Lower leg skin (tissue), 4 donors: ENCODE measurements at regions not wholly inside any gene's neighbourhood (a gene's known extent, or its start where the extent isn't known, plus 50 kb on each side); places are given as distances from the start of the nearest gene placed in this dataset.

ENCODE experiments used
- DNase-seq, 2 donors: peaks; one replicate each; pipeline ENCODE4 v3.0.0-alpha.2; 2019; ENCODE audit warnings: low spot score in 2 of 2
- H3K4me3 ChIP-seq: fragments of 200-600 bp; sonication (generic); 2 replicates; pipeline ENCODE4 v1.5.1; 2017; ENCODE audit warnings: mild to moderate bottlenecking, low read depth; ENCODE audit not compliant: poor library complexity, severe bottlenecking
- CTCF ChIP-seq, 3 donors: fragments of 450-650 bp; IDR thresholded peaks; one replicate each; pipeline ENCODE4 v1.5.1; 2016; ENCODE audit warnings: antibody characterized with exemption in 3 of 3, mild to moderate bottlenecking in 3 of 3, moderate library complexity in 2 of 3
- POLR2A ChIP-seq, 2 donors: fragments of 450-650 bp; IDR thresholded peaks; one replicate each; pipeline ENCODE4 v1.6.1; 2016 to 2017; ENCODE audit warnings: antibody characterized with exemption in 2 of 2, mild to moderate bottlenecking in 1 of 2, moderate library complexity in 1 of 2
- WGBS, 2 donors: methylation state at CpG; one replicate each; pipeline ENCODE4 v1.1.5; 2018; 5-methylcytosine and 5-hydroxymethylcytosine counted together
- intact Hi-C: fragments of 100-400 bp; cut with DNase I; formaldehyde crosslinking; loops from one replicate; pipeline ENCODE4 v1.15.0; 2023; ENCODE audit warnings: low total_unique reads

- H3K4me3 ChIP-seq: no peak overlapping the region
- TF ChIP-seq CTCF (IDR thresholded peaks at IDR 0.05) (no peak), POLR2A (IDR thresholded peaks at IDR 0.05) (no peak)
- DNase-seq: no peak
- WGBS, 2 donors: 71 to 84% methylated on average over 3 of the region's 3 CpGs
- intact Hi-C loops: no loop called here
These were observed 458.7 kb downstream of the PTPRU start for GRCh38 chr1:29695036-29695435.

GRCh38 chr1:29691499-29691898 lies 455.2 kb downstream of the PTPRU start:
- TF ChIP-seq POLR2A (IDR thresholded peaks at IDR 0.05) (no peak), CTCF (IDR thresholded peaks at IDR 0.05) (no peak)
- intact Hi-C loops: no loop called here
- H3K4me3 ChIP-seq: no peak overlapping the region
- 73 to 77% methylated on average over 5 of the region's 5 CpGs for WGBS, 2 donors
- DNase-seq: no peak

- 48 to 56% methylated on average over 9 of the region's 9 CpGs for WGBS, 2 donors
- no peak for TF ChIP-seq CTCF (IDR thresholded peaks at IDR 0.05)
- TF ChIP-seq POLR2A (IDR thresholded peaks at IDR 0.05): no peak
- no peak overlapping the region for H3K4me3 ChIP-seq
- intact Hi-C loops: no loop called here
- peak in 1 of 2 donors; percentile 54 for DNase-seq
These were observed 453.8 kb downstream of the PTPRU start for GRCh38 chr1:29690156-29690555.

GRCh38 chr1:29689372-29690030 lies 453.2 kb downstream of the PTPRU start:
- peak in 1 of 2 donors; percentile 70 for DNase-seq
- 65 to 70% methylated on average over 11 to 12 of the region's 13 CpGs for WGBS, 2 donors

GRCh38 chr1:29688471-29689365 lies 452.4 kb downstream of the PTPRU start:
- 39 to 46% methylated on average over 14 of the region's 14 CpGs for WGBS, 2 donors
- TF ChIP-seq POLR2A (IDR thresholded peaks at IDR 0.05) (no peak), CTCF (IDR thresholded peaks at IDR 0.05) (no peak)
- H3K4me3 ChIP-seq: no peak overlapping the region
- DNase-seq: peak in 1 of 2 donors; percentile 29
- intact Hi-C loops: no loop called here

More at GRCh38 chr1:29689372-29690030, 453.2 kb downstream of the PTPRU start:
- H3K4me3 ChIP-seq: no peak overlapping the region
- intact Hi-C loops: no loop called here
- no peak for TF ChIP-seq CTCF (IDR thresholded peaks at IDR 0.05)
- TF ChIP-seq POLR2A (IDR thresholded peaks at IDR 0.05): no peak
